ENCODE measurements at regions not wholly inside any gene's neighbourhood (a gene's known extent, or its start where the extent isn't known, plus 50 kb on each side); places are given as distances from the start of the nearest gene placed in this dataset.
"Not testable (repeated sequence)": the region's sequence is repeated elsewhere in the genome, so short reads cannot be mapped to it uniquely, and the experiment has no call there.

DNA sequence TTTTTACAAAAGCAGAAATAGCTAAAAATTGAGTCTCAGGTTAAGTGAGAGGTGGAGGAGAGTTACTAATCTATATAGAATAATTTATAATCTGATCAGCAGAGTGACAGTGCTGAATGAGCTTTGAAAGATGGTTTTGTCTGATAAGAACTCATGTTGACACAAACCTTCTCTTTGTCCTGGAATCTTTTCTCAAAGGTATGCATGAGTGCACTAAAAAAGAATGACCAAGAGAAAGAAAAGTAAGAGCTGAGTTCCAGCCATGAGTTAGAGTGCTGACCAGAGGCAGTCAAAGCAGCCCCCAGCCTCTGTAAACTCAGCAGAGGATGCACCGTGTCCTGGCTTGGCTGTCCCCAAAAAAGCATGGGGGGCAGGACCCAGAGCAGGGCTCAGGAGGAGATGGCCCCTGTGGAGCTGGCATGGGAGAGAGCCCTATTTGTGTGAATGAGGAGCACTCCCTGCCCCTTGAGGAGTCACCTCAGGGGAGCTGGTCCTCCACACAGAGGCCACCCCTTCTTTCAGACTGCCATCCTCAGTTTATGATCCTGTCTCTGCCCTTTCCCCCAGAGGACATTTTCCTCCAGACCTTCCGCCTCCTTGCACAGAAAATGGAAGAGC lies 129.8 kb downstream of the SEC23A start:
- DNase-seq = no peak

DNA sequence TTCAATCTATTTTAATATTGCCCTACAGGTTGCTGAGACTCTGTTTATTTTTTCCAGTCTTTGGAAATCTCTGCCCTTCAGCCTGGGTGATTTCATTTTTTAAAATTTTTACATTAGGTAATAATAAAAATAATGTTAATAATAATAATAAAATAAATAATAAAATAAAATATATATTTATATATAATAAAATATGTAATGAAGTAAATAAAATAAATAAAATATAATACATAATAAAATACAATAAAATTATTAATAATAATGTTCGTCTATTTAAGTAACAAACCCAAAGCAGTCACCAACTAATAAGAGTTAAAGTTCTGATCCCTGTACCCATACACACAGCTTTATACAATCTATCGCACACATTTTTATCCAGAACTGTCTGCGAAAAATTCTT lies 130.5 kb downstream of the SEC23A start:
- no peak for DNase-seq

DNA sequence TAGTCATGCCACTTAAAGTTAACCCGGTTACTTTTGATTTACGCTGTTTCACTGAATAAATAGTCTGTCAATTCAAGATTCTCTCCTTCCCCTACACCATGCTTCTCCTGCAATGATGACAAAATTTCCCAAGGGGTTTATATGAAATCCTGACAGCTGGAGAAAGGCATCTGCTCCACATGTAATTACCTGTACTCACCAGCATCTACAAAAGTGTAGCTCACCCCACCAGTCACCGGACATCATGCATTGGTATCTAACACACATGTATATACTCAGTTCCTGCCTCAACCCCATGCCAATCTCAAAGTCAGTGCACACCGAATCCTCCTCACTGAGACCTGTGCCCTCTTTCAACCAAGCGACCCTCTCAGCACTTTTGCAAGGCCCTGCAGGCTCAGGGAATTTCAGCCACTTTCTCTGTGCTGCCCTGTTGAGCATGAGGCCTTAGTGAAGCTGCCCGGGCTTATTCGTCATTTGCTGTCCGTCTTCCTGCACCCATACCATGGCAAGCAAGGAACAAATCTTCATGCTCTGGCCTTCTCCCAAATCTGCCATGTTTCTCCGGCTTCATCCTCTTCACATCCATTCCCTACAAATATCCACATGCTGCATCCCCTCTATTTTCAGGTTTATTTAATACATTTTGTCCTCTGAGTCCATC lies 131.6 kb downstream of the SEC23A start:
- DNase-seq = no peak

DNA sequence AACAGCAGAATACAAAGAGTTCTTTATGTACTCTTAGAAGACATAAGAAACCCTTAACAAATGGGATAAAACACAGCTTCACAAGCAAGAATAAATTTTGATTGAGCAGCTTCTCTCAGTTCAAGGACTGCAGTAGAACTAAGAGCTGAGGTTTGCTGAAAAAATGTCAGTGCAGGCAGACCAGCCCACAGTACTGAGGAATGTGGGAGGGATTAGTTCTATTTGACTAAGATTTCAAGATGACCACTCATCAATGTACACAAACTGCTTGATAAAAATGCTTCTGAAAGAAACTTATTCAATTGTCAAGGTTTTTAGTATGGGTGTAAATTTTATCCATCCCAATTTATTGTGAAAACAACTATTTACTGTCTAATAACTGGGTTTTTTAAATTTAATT lies 138.4 kb downstream of the SEC23A start:
- no peak for DNase-seq

DNA sequence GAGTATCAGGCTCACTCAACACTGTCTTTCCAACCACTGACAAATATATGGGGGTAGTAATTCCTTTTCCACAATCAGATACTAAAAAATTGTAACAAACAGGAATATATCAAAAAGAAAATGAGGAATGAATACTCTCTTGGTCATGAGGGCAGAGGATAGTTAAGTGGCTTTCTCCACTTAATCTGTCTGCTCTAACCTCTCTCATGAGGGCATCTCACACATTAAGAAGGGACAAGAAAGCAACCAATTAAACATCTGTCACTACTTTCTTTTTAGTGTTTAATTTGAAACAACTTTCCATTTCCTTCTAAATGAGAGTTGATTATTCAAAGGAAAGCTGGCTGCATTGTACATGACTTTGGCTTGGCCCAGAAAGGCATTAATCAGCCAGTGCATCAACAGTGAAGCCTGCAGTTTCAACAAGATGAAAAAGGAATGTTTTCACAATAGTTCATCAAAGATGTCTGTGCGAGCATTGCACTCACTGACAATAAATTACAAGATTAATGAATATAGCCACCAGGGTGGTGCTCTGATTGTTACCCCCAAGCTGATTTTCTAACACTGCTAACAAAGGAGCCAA lies 142.0 kb downstream of the SEC23A start:
- DNase-seq = no peak

DNA sequence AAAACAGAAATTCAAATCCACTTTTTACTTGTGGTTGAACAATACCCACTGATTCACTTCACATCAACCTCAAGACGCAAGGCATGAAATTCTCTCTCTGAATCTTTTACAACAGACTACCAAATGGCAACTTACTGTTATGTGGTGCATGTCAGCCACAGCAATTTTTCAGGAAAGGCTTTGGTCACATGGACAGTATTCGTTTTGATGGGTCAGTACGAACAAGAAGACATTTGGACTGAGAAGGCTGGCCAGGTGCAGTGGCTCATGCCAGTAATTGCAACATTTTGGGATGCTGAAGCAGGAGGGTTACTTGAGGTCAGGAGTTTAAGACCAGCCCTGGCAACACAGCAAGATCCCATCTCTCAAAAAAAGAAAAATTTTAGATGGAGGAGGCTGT lies 144.0 kb downstream of the SEC23A start:
- no peak for DNase-seq

DNA sequence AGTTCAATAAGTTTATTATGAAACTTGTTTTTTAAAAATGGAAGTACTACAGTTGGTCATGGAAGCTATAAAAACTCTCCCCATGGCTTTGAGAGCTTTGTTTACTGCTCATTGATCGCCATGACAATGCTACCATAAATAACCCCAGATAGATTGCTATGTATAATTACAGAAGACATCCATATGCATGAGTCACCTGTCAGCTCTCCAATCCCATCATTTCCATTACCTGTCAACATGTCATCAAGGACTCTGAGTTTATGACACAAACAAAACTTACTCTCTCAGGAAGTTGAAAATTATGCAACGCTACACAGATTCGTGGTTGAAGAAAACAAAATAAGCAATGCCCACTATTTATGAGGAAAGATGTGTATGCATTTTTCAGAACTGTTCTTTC lies 144.4 kb downstream of the SEC23A start:
- DNase-seq = no peak

DNA sequence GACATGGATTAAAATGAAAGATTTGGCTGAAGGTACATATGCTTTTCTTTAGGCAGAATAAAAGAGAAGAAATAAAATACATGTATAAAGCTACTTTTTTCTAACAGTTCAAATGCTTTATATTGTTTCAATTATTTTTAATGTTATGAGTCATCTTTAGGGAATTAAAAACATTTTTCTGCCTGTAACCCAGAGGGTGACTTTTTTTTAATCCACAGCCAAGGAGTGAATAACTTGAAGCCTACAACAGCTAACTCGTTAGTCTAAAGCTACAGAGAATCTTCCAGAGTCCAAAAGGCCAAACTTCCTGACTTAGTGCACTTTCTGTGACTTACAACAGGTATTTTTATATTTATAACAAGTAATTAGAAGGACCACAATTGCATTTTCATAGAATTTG lies 151.6 kb downstream of the SEC23A start:
- no peak for DNase-seq

DNA sequence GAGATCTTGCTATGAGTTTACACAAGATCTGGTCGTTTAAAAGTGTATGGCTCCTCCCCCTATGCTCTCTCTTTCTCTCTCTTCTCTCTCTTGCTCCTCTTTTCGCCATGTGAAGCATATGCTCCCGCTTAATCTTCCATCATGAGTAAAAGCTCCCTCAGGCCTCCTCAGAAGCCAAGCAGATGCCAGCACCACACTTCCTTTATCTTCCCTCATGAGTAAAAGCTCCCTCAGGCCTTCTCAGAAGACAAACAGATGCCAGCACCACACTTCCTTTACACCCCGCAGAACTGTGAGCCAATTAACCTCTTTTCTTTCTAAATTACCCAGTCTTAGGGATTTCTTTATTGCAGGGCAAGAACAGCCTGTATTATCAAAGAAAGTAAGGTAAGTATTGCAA lies 152.4 kb downstream of the SEC23A start:
- no peak for DNase-seq

DNA sequence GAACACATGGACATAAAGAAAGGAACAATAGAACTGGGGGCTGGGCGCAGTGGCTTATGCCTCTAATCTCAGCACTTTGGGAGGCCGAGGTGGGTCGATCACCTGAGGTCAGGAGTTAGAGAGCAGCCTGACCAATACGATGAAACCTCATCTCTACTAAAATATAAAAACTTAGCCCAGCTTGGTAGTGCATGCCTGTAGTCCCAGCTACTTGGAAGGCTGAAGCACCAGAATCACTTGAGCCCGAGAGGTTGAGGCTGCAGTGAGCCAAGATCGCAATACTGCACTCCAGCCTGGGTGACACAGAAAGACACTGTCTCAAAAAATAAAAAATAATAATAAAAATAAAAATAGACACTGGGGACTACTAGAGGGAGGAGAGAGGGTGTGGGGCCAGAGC lies 154.5 kb downstream of the SEC23A start:
- DNase-seq = no peak

DNA sequence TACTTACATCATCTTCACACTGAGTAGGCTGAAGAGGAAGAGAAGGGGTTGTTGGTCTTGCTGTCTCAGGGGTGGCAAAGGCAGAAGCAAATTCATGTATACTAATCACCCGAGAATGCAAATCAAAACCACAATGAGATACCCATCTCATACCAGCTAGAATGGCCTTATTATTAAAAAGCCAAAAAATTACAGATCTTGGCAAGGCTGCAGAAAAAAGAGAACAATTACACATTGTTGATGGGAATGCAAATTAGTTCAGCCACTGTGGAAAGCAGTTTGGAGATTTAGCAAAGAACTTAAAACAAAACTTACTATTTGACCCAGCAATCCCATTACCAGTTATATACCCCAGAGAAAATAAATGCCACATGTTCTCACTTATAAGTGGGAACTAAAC lies 154.9 kb downstream of the SEC23A start:
- DNase-seq = no peak

DNA sequence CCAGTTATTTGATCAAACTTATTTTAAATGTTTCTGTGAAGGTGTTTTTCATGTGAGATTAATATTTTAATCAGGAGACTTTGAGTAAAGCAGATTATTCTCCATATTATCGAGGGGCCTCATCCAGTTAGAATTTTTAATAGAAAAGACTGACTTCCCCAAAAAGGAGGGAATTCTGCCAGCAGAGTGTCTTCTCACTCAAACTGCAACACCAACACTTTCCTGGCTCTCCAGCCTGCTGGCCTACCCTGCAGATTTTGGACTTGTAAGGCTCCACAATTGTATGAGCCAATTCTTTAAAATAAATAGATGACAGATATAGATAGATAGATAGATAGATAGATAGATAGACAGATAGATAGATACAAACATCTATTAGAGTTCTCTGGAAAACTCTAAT lies 155.7 kb downstream of the SEC23A start:
- DNase-seq = no peak

DNA sequence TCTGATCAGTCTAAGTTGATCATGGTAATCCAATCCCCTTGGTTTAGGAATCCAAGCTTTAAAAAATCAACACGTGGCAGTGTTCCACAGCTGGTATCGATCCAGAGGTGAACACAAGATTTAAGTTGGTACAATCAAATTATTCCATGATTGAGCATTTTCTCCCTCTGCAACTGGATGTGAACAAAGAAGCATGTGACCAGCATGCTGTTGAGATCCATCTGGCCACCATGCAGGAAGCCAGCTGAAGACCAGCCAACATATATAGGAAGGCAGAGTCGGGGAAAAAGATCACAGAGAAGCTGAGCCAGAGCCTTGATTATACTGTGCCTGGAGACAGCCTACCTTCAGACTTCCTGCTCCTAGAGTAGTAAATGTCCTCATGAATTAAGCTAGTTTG lies 158.3 kb downstream of the SEC23A start:
- no peak for DNase-seq

DNA sequence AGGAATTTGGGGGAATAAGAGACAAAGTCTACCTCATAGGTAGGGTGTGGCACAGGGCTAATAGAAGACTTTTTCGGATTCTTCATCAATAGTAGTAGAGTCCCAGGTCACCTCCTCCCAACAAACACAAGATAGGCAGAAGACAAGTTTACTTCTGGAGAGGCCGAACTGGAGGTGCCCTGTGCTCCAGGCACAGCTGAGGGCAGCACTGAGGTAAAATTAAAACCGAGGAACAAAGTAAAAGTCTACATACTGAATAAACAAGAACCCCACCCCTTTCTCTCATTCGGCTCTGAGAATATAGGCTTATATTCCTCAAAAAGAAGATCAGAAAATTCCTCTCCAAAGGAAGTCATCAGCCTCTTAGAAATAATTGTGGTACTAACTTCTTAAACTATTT lies 161.5 kb downstream of the SEC23A start:
- DNase-seq = no peak

DNA sequence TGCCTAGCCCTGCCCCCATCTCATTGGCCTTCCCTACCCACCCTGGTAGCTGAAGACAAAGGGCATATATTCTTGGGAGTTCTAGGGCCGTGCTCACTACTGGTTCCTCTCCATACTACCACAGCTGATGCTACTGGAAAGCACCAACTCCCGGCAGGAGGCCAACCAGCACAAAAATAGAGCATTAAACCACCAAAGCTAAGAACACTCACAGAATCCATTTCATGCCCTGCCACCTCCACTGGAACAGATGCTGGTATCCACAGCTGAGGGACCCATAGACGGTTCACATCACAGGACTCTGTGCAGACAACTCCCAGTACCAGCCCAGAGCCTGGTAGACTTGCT lies 170.4 kb downstream of the SEC23A start:
- not testable (repeated sequence) for DNase-seq

DNA sequence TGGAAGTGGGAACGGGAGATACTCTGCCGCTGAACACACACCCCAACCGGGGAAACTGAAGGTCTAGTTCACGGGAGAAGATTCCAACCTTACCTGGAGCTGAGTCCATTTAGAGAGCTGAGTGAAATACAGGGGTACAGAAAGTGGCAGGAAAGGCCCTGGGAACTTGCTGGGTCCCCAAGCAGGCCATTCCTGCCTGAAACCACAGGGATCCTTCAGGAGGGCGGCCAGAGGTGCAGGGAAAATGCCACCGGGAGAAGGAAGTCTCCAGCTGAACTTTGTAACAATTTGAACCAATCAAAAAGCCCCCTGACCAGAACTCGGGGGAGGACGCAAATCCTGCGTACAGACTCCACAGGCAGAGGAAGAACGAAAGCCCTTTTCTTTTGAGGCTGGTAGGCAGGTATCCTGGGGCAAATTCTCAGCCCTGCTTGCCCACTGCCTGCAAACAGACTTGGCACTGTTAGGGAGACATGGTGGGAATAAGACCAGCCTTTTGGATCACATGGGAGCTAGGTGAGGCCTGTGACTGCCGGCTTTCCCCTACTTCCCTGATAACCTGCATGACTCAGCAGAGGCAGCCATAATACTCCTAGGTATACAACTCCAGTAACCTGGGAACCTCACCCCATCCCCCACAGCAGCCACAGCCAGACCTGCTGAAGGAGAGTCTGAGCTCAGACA lies 170.9 kb downstream of the SEC23A start:
- no peak for DNase-seq

DNA sequence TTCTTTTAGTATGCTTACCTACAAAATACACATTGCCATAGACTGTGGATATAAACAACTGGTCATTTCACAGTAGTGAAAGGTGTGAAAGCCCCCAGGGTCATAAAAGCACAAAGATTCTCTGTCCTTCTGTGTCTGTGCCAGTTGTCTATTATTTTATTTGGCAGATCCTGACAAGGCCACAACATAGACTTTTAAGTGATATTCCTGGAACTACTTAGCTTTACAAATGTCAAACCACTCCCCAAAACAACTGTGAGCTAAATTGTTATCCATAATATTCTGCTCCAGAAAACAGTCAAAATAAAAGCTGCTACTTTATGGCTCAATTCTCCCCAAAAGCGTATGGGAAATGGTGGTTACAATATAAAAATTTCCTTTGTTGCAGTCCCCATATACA lies 172.1 kb downstream of the SEC23A start:
- no peak for DNase-seq

DNA sequence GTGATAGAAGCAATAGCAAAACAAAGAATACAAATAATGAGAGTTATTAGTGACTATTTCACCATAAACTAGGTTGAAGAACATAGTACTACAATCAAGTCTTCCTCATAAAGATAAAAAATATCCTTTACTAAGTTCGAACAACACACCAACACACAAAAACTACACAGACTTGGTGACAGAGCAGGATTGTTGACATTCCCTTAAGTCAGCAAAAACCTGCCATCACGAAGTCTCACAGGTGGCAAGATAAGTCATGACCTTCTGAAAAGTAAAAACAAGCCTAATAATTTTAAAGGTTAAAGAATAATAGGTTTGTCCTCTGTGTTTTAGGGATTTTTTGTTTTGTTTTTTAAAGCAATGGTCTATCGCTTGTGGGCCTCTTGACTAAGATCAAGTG lies 173.0 kb downstream of the SEC23A start:
- DNase-seq = no peak

DNA sequence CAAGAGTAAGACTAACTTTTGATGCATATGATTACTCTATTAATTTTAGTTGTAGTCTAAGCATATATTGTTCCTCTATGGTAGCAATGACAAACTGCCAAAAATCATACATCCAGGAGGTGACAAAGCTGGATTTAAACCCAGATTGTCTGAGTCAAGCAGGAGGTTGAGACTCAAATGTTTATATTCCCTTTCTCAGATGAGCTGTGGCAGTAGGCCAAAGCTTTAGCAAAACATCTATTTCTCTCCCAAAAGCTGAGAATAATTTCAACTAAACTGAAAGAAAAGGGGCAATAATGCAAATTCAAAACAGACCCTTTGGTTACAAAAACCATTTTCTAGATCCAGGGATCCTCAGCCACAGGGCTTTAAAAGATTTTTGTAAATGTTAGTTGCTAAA lies 173.6 kb downstream of the SEC23A start:
- no peak for DNase-seq

DNA sequence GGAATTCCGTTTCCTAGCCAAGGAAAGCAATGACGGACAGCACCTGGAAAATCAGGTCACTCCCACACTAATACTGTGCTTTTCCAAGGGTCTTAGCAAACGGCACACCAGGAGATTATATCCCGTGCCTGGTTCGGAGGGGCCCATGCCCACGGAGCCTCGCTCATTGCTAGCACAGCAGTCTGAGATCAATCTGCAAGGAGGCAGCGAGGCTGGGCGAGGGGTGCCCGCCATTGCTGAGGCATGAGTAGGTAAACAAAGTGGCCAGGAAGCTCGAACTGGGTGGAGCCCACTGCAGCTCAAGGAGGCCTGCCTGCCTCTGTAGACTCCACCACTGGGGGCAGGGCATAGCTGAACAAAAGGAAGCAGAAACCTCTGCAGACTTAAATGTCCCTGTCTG lies 181.1 kb downstream of the SEC23A start:
- not testable (repeated sequence) for DNase-seq

DNA sequence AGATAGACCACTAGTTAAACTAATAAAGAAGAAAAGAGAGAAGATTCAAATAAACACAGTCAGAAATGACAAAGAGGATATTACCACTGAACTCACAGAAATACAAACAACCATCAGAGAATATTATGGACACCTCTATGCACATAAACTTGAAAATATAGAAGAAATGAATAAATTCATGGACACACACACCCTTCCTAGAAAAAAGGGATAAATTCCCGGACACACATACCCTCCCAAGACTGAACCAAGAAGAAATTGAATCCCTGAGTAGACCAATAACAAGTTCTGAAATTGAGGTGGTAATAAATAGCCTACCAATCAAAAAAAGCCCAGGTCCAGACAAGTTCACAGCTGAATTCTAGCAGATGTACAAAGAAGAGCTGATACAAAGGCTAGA lies 187.9 kb downstream of the SEC23A start:
- no peak for DNase-seq

DNA sequence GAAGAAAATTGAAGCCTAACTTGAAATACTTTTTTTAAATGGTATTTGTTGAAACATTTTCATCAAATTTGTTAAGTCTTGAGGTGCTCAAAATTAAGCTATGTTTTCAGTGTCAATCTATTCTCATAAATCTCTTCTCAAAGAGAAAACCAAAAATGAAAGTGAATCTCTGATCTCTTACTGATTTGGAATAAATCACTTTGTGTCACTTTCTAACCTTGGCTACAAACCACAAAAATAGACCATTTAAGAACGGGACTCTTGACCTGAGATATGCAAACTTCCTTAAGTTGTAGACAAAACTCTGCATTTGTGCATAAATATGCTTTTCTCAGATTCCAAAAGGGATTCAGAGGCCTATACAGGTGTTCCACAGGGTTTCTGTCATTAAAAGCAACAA lies 192.9 kb downstream of the SEC23A start:
- DNase-seq = no peak

DNA sequence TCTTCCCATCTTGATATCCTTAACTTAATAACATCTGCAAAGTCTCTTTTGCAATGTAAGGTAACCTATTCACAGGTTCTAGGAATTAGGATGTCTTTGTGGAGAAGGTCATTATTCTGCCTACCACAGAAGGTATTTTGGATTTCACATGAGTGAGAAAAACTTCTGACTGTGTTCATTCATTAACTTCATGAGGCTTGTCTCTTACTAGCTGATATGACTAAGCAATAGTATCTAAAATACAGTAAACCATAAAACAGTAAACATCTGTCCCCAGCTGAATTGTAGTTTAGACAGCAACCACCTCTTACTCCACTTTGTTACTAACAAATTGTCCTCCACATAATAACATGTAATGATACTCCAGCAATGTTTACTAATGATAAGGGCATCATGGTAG lies 198.1 kb downstream of the SEC23A start:
- no peak for DNase-seq

DNA sequence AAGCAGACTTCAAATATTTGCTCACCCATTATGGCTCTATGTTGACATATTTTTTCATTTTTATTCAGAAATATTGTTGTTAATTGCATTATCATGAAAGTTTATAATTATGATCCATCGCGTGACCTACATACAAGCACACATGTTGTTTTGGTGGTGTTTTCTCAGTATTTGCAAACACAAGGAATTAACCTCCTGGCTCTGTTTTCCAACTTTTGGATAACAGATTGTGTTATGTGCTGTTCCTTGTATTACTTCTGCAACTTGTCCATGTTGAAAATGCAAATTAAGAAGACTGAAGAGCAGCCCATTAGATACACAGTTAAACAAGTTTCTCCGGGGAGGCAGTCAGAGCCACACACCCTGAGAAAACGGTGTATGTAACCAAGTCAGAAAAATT lies 201.2 kb downstream of the SEC23A start:
- no peak for DNase-seq

Measured in MV-4-11 (cell line).